Gastrocnemius medialis (tissue), 4 donors: ENCODE measurements at regions not wholly inside any gene's neighbourhood (a gene's known extent, or its start where the extent isn't known, plus 50 kb on each side); places are given as distances from the start of the nearest gene placed in this dataset.

Experiments
- POLR2A ChIP-seq, 2 donors: fragments of 450-650 bp; IDR thresholded peaks; one replicate each; pipeline ENCODE4 v1.6.1; 2017; ENCODE audit warnings: antibody characterized with exemption in 2 of 2, mild to moderate bottlenecking in 2 of 2, moderate library complexity in 2 of 2
- TF ChIP-seq, protein P1 (sequence below), 5 experiments: fragments of 450-650 bp in 3 of 5; fragments of 200-600 bp in 2 of 5; sonication (generic) in 2 of 5; IDR thresholded peaks in 4 of 5; conservative IDR thresholded peaks in 1 of 5; 1 replicate in 4 of 5; 2 replicates in 1 of 5; pipeline ENCODE4 v1.5.1; 2016 to 2019; ENCODE audit warnings: antibody characterized with exemption in 5 of 5, mild to moderate bottlenecking in 3 of 5, moderate library complexity in 3 of 5

DNA sequence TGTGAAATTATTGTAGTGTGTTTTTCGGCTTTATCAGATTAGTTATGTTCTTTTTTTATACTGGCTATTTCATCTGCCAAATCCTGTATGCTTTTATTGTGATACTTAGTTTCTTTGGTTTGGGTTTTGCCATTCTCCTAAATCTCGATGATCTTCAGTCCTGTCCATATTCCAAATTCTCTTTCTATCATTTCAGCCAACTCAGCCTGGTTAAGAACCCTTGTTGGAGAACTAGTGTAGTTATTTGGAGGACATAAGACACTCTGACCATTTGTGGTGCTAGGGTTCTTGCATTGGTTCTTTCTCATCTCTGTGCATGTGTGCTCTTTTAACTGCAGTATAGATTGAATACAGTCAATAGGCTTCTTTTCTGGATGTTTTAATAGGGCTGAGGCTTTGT is 187.0 kb upstream of the CCNH start:
- TF ChIP-seq, protein P1, sequence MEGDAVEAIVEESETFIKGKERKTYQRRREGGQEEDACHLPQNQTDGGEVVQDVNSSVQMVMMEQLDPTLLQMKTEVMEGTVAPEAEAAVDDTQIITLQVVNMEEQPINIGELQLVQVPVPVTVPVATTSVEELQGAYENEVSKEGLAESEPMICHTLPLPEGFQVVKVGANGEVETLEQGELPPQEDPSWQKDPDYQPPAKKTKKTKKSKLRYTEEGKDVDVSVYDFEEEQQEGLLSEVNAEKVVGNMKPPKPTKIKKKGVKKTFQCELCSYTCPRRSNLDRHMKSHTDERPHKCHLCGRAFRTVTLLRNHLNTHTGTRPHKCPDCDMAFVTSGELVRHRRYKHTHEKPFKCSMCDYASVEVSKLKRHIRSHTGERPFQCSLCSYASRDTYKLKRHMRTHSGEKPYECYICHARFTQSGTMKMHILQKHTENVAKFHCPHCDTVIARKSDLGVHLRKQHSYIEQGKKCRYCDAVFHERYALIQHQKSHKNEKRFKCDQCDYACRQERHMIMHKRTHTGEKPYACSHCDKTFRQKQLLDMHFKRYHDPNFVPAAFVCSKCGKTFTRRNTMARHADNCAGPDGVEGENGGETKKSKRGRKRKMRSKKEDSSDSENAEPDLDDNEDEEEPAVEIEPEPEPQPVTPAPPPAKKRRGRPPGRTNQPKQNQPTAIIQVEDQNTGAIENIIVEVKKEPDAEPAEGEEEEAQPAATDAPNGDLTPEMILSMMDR (IDR thresholded peaks at IDR 0.05 in 4 of 5, conservative IDR thresholded peaks at IDR 0.05 in 1 of 5): no peak
- no peak for TF ChIP-seq POLR2A (IDR thresholded peaks at IDR 0.05)
